Activated CD4-positive, alpha-beta T cell treated with anti-CD3 and anti-CD28 coated beads, Interleukin-2, amount 10 ng/mL, durations not matched to agents 24 days and 14 days (primary cell): ENCODE measurements at regions not wholly inside any gene's neighbourhood (a gene's known extent, or its start where the extent isn't known, plus 50 kb on each side); places are given as distances from the start of the nearest gene placed in this dataset.

Experiments used
- DNase-seq: peaks from one replicate; pipeline ENCODE4 v3.0.0; 2022
- H3K27ac Mint-ChIP-seq: one replicate; pipeline ENCODE4 v1.8.0; 2022; ENCODE audit warnings: mild to moderate bottlenecking, mixed read lengths
- H3K27me3 Mint-ChIP-seq: one replicate; pipeline ENCODE4 v1.8.0; 2022; ENCODE audit warnings: mixed read lengths
- H3K36me3 Mint-ChIP-seq: one replicate; pipeline ENCODE4 v1.8.0; 2022; ENCODE audit warnings: low read depth, mild to moderate bottlenecking, mixed read lengths
- H3K4me1 Mint-ChIP-seq: one replicate; pipeline ENCODE4 v1.8.0; 2021; ENCODE audit warnings: mixed read lengths
- H3K4me3 Mint-ChIP-seq: one replicate; pipeline ENCODE4 v1.8.0; 2022; ENCODE audit warnings: mild to moderate bottlenecking, moderate library complexity, mixed read lengths
- H3K9me3 Mint-ChIP-seq: one replicate; pipeline ENCODE4 v1.8.0; 2021; ENCODE audit warnings: mixed read lengths
- intact Hi-C: fragments of 100-400 bp; cut with micrococcal nuclease; formaldehyde crosslinking; loops from one replicate; pipeline ENCODE4 v1.15.1; 2023

- peaks cover 6% of the 10 kb centered on the region for H3K9me3 Mint-ChIP-seq
- no peaks in the 10 kb centered on the region for H3K36me3 Mint-ChIP-seq
- no peak overlapping the region for H3K27ac Mint-ChIP-seq
- no peaks in the 10 kb centered on the region for H3K27me3 Mint-ChIP-seq
- H3K4me1 Mint-ChIP-seq = no peaks in the 10 kb centered on the region
- intact Hi-C loops = no loop called here
- no peak overlapping the region for H3K4me3 Mint-ChIP-seq
- DNase-seq = no peak
These were observed 965.2 kb downstream of the TTLL7 start for GRCh38 chr1:83033682-83034081.

- intact Hi-C loops = no loop called here
- Mint-ChIP-seq H3K9me3 (peaks cover 6% of the 10 kb centered on the region), H3K27me3 (no peaks in the 10 kb centered on the region), H3K4me3 (no peak overlapping the region), H3K27ac (no peak overlapping the region), H3K4me1 (no peaks in the 10 kb centered on the region), H3K36me3 (no peaks in the 10 kb centered on the region)
- no peak for DNase-seq
These were observed 969.0 kb downstream of the TTLL7 start for GRCh38 chr1:83029916-83030315.

DNA sequence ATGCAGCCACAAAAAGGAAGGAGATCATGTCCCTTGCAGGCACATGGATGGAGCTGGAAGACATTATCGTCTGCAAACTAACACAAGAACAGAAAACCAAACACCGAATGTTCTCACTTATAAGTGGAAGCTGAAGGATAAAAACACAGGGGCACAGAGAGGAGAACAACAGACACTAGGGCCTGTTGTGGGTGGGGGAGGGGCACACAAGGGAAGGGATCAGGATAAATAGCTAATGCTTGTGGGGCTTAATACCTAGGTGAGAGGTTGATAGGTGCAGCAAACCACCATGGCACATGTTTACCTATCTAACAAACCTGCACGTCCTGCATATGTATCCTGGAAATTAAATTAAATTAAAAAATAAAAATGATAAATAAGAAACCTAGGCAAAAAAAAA, 969.9 kb downstream of the TTLL7 start:
- no peak for DNase-seq
- Mint-ChIP-seq H3K4me3 (no peak overlapping the region), H3K27me3 (no peaks in the 10 kb centered on the region), H3K4me1 (no peaks in the 10 kb centered on the region), H3K9me3 (peaks cover 6% of the 10 kb centered on the region), H3K36me3 (no peaks in the 10 kb centered on the region), H3K27ac (no peak overlapping the region)
- intact Hi-C loops = no loop called here

DNA sequence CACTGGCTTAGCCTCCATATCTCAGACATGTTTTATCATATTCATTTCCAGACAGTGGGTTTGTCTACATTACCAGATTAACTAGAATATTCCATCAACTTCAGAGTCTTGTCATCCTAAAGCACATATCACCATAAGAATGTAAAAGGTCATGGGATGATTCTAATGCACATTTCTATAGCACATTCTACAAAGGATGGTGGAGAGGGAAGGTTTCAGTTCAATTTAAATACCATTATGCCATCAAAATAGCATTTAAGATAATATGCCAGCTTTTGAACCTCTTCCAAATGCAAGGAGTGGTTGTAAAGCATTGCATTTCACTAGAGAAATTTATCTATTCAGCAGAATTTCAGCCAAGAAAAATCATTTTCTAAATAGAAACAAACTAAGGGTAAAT, 970.5 kb downstream of the TTLL7 start:
- no peak overlapping the region for H3K4me3 Mint-ChIP-seq
- no peak overlapping the region for H3K27ac Mint-ChIP-seq
- no peaks in the 10 kb centered on the region for H3K36me3 Mint-ChIP-seq
- intact Hi-C loops = no loop called here
- DNase-seq = no peak
- H3K4me1 Mint-ChIP-seq = no peaks in the 10 kb centered on the region
- no peaks in the 10 kb centered on the region for H3K27me3 Mint-ChIP-seq
- H3K9me3 Mint-ChIP-seq = peaks cover 6% of the 10 kb centered on the region

DNA sequence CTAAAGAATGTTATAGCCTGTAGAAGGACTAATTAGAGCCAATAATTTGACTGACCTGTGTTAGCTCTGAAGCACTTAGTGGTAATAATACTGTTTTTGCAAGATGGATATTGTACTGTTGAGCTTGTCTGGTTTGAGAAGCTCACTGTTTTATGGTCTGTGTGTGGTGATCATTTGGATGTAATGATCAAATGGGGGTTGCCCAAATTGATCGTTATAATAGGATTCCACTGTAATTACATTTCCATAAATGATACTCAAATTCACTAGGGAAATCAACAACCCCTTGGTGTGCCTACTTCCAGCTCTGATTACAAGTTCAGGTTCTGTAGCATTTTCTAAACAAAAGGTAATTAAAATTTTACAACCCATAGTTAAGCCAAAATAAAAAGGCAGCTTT, 971.4 kb downstream of the TTLL7 start:
- intact Hi-C loops = no loop called here
- H3K36me3 Mint-ChIP-seq = no peaks in the 10 kb centered on the region

DNA sequence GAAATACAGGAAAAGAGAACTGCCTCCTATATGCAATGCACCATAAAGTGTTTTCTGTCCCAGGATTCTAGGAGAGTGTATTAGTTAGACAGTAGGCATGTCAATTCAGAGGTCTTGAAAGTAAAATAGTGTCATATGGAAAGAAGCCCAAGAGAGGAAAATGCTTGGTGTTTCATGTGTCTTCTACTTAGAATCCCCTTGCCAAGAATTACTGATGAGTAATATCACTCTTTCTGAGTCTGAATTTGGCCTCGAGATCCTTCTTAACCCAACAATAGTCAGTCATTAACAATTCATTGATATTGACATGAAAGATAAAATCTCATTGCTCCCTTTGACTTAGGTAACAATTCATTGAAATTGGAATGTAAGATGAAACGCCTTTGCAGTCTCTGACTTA, 972.2 kb downstream of the TTLL7 start:
- no peak for DNase-seq
- Mint-ChIP-seq H3K36me3 (no peaks in the 10 kb centered on the region), H3K9me3 (peaks cover 6% of the 10 kb centered on the region), H3K27me3 (no peaks in the 10 kb centered on the region), H3K4me3 (no peak overlapping the region), H3K27ac (no peak overlapping the region), H3K4me1 (no peaks in the 10 kb centered on the region)
- intact Hi-C loops = no loop called here

More for the DNA sequence above, 971.4 kb downstream of the TTLL7 start:
- H3K4me3 Mint-ChIP-seq = no peak overlapping the region
- no peak for DNase-seq
- no peaks in the 10 kb centered on the region for H3K27me3 Mint-ChIP-seq
- H3K9me3 Mint-ChIP-seq = peaks cover 6% of the 10 kb centered on the region
- H3K27ac Mint-ChIP-seq = no peak overlapping the region
- no peaks in the 10 kb centered on the region for H3K4me1 Mint-ChIP-seq

GRCh38 chr1:83024251-83024767, 974.6 kb downstream of the TTLL7 start:
- intact Hi-C loops = no loop called here
- H3K9me3 Mint-ChIP-seq = peaks cover 5% of the 10 kb centered on the region
- no peaks in the 10 kb centered on the region for H3K4me1 Mint-ChIP-seq
- no peak overlapping the region for H3K4me3 Mint-ChIP-seq
- H3K27me3 Mint-ChIP-seq = no peaks in the 10 kb centered on the region
- no peaks in the 10 kb centered on the region for H3K36me3 Mint-ChIP-seq
- H3K27ac Mint-ChIP-seq = no peak overlapping the region
- DNase-seq = no peak

GRCh38 chr1:83023212-83023611, 975.7 kb downstream of the TTLL7 start:
- Mint-ChIP-seq H3K36me3 (no peaks in the 10 kb centered on the region), H3K9me3 (peaks cover 5% of the 10 kb centered on the region)

GRCh38 chr1:83022206-83022605, 976.7 kb downstream of the TTLL7 start:
- no peak overlapping the region for H3K27ac Mint-ChIP-seq
- H3K36me3 Mint-ChIP-seq = no peaks in the 10 kb centered on the region
- H3K9me3 Mint-ChIP-seq = peaks cover 5% of the 10 kb centered on the region
- H3K27me3 Mint-ChIP-seq = no peaks in the 10 kb centered on the region
- no peaks in the 10 kb centered on the region for H3K4me1 Mint-ChIP-seq
- no peak for DNase-seq
- no peak overlapping the region for H3K4me3 Mint-ChIP-seq
- intact Hi-C loops = no loop called here

More at GRCh38 chr1:83023212-83023611, 975.7 kb downstream of the TTLL7 start:
- Mint-ChIP-seq H3K27ac (no peak overlapping the region), H3K27me3 (no peaks in the 10 kb centered on the region), H3K4me1 (no peaks in the 10 kb centered on the region), H3K4me3 (no peak overlapping the region)
- no peak for DNase-seq
- intact Hi-C loops = no loop called here

DNA sequence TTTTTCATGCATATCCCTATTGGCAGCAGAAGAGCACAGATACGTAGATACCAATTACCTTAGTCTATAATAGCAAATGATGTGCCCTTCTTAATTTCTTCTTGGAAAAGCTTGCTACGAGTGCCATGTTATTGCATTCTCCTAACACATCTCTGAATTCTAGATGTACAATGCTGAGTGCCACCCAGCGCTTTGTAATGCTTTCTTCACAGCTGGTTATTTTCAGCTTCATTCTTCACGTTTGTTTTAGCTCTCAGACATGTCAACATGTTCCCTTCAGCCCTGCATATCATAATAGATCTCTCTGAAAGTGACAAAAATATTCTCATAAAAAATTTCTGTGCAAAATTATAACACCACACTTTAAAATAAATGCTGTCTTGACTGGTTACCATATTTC, 981.2 kb downstream of the TTLL7 start:
- H3K4me1 Mint-ChIP-seq = no peaks in the 10 kb centered on the region
- intact Hi-C loops = no loop called here

DNA sequence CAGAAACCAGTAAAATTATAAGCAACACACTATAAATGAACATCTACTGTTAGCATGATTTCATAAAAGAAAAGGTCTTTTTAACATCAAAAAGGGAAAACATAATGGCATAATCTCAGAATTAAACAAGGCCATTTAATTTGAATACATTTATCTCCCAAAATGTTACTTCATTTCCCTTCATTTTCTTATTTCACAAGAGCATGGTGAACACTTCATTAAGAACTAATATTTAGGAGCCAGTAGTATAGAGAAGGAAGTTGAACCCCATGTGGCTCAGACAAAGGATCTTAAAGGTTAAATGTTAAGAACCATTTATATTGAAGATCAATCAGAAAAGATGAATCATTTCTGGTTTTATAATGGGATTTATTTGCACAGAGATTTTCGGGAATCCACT, 981.7 kb downstream of the TTLL7 start:
- Mint-ChIP-seq H3K4me1 (no peaks in the 10 kb centered on the region), H3K9me3 (peaks cover 5% of the 10 kb centered on the region), H3K27me3 (no peaks in the 10 kb centered on the region), H3K36me3 (no peaks in the 10 kb centered on the region), H3K27ac (no peak overlapping the region), H3K4me3 (no peak overlapping the region)
- intact Hi-C loops = no loop called here
- no peak for DNase-seq

More for the DNA sequence above, 981.2 kb downstream of the TTLL7 start:
- Mint-ChIP-seq H3K27me3 (no peaks in the 10 kb centered on the region), H3K36me3 (no peaks in the 10 kb centered on the region), H3K27ac (no peak overlapping the region), H3K9me3 (peaks cover 5% of the 10 kb centered on the region), H3K4me3 (no peak overlapping the region)
- DNase-seq = no peak

- Mint-ChIP-seq H3K27me3 (no peaks in the 10 kb centered on the region), H3K4me1 (no peaks in the 10 kb centered on the region), H3K9me3 (peaks cover 5% of the 10 kb centered on the region), H3K27ac (no peak overlapping the region), H3K36me3 (no peaks in the 10 kb centered on the region), H3K4me3 (no peak overlapping the region)
- intact Hi-C loops = no loop called here
- DNase-seq = no peak
These were observed 982.5 kb downstream of the TTLL7 start for GRCh38 chr1:83016354-83016849.

DNA sequence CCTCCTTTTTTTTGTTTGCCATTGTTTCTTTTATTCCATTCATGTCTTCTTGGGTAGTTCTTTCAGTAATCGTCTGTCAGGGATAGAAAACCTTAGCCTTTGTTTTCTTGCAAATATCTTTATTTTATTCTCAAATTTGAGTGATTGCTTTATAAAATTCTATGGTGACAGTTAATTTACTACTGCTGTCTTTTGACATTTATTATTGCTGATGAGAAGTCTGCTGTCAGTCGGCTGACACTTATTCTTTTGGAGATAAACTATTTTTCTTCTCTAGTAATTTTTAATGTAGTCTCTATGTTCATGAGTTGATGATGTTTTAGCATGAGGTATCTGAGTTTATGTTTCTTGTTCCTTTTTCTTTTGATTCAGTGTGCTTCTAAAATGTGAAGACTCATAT, 983.8 kb downstream of the TTLL7 start:
- peaks cover 2% of the 10 kb centered on the region for H3K27me3 Mint-ChIP-seq
- H3K4me3 Mint-ChIP-seq = no peak overlapping the region
- no peaks in the 10 kb centered on the region for H3K36me3 Mint-ChIP-seq
- H3K4me1 Mint-ChIP-seq = no peaks in the 10 kb centered on the region
- H3K9me3 Mint-ChIP-seq = peaks cover 3% of the 10 kb centered on the region
- intact Hi-C loops = no loop called here
- DNase-seq = no peak
- H3K27ac Mint-ChIP-seq = no peak overlapping the region

- no peaks in the 10 kb centered on the region for H3K9me3 Mint-ChIP-seq
- intact Hi-C loops = no loop called here
- H3K27me3 Mint-ChIP-seq = peaks cover 2% of the 10 kb centered on the region
These were observed 986.0 kb downstream of the TTLL7 start for GRCh38 chr1:83012950-83013349.

DNA sequence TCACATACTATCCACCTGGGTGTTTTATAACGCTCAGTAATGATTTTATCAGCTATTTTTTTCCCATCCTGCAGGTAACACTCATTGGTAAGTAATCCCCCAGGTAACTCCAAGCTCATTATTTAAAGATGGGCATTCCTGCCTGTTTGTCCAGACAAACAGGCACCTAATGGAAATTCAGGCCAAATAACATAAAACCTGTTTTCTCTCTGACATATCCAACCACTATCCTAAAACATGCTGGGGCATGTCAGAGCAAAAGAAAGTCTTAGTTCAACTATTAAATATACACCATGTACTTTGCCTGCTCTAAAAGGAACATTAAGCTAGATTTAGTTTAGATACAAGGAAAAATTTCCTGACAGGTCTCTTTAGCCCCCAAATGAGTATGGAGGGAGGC, 987.7 kb downstream of the TTLL7 start:
- no peak overlapping the region for H3K4me3 Mint-ChIP-seq
- intact Hi-C loops = no loop called here
- peaks cover 2% of the 10 kb centered on the region for H3K27me3 Mint-ChIP-seq
- no peak overlapping the region for H3K27ac Mint-ChIP-seq
- H3K9me3 Mint-ChIP-seq = no peaks in the 10 kb centered on the region
- no peaks in the 10 kb centered on the region for H3K4me1 Mint-ChIP-seq
- no peaks in the 10 kb centered on the region for H3K36me3 Mint-ChIP-seq
- DNase-seq = no peak

More at GRCh38 chr1:83012950-83013349, 986.0 kb downstream of the TTLL7 start:
- DNase-seq = no peak
- Mint-ChIP-seq H3K4me3 (no peak overlapping the region), H3K27ac (no peak overlapping the region), H3K36me3 (no peaks in the 10 kb centered on the region), H3K4me1 (no peaks in the 10 kb centered on the region)
